Endothelial cell of umbilical vein (primary cell): ENCODE measurements at regions not wholly inside any gene's neighbourhood (a gene's known extent, or its start where the extent isn't known, plus 50 kb on each side); places are given as distances from the start of the nearest gene placed in this dataset.

Experiments used
- BruUV-seq: library from RNA; stranded (reverse); fragments of 400-500 nt; replicated peaks from 2 replicates; lab custom pipeline; 2021; lab: Mats Ljungman, UMichigan
- CTCF ChIA-PET: fragments of 300-600, 350-600 bp; sonication (Branson Sonifier 250); formaldehyde crosslinking; loops from one replicate; lab custom pipeline; 2021; ENCODE audit warnings: antibody characterized with exemption, inconsistent platforms; lab: Charles Lee
- POLR2A ChIA-PET: fragments of 300-600, 350-600 bp; sonication (Branson Sonifier 250); formaldehyde crosslinking; loops from one replicate; lab custom pipeline; 2021; ENCODE audit warnings: antibody characterized with exemption, inconsistent platforms; lab: Charles Lee
- DNase-seq: peaks from one replicate; pipeline ENCODE4 v3.0.0-alpha.2; 2011; ENCODE audit warnings: low read depth, low spot score
- FAIRE-seq: peaks from 2 replicates; lab custom pipeline; 2011; peaks lifted over from hg19 to GRCh38; lab: Jason Lieb, UNC
- H2AFZ ChIP-seq: 2 replicates; pipeline ENCODE4 v1.6.0; 2012; ENCODE audit warnings: low read depth, low read length, control low read depth, inconsistent platforms
- H3K27ac ChIP-seq: 2 replicates; pipeline ENCODE4 v1.5.1; 2011; ENCODE audit warnings: low read depth, mild to moderate bottlenecking, control low read depth, low read length, moderate library complexity; ENCODE audit not compliant: insufficient read depth
- H3K27me3 ChIP-seq, 2 experiments: 2 replicates each; pipeline versions ENCODE4 v1.6.0 to v1.6.1; 2011; ENCODE audit warnings: low read length in 2 of 2, mixed read lengths in 1 of 2; ENCODE audit not compliant: control insufficient read depth in 2 of 2, insufficient read depth in 2 of 2
- H3K36me3 ChIP-seq, 2 experiments: 2 replicates in 1 of 2; 3 replicates in 1 of 2; pipeline ENCODE4 v1.5.1; 2011; ENCODE audit warnings: low read length in 2 of 2, mild to moderate bottlenecking in 1 of 2, moderate library complexity in 1 of 2; ENCODE audit not compliant: control insufficient read depth in 2 of 2, insufficient read depth in 2 of 2; ENCODE audit errors: extremely low read depth in 1 of 2
- H3K4me1 ChIP-seq: 3 replicates; pipeline ENCODE4 v1.5.1; 2011; ENCODE audit warnings: mild to moderate bottlenecking, low read length; ENCODE audit not compliant: control insufficient read depth, insufficient read depth; ENCODE audit errors: extremely low read depth
- H3K4me2 ChIP-seq: 2 replicates; pipeline ENCODE4 v1.6.1; 2011; ENCODE audit warnings: low read length, control low read depth, mixed read lengths; ENCODE audit not compliant: insufficient read depth
- H3K4me3 ChIP-seq, 3 experiments: fragments of 200-600 bp in 1 of 3; sonication (generic), shearing (Covaris generic) in 1 of 3; replicated peaks in 1 of 3; 2 replicates each; pipeline ENCODE4 v1.5.1; 2011 to 2016; ENCODE audit warnings: control low read depth in 3 of 3, low read length in 3 of 3, mild to moderate bottlenecking in 2 of 3, inconsistent platforms in 1 of 3, low read depth in 1 of 3, moderate library complexity in 1 of 3; ENCODE audit not compliant: insufficient read depth in 1 of 3
- H3K79me2 ChIP-seq: 2 replicates; pipeline ENCODE4 v1.6.0; 2012; ENCODE audit warnings: low read length, inconsistent platforms; ENCODE audit not compliant: control insufficient read depth, insufficient read depth
- H3K9ac ChIP-seq: replicated peaks from 2 replicates; pipeline ENCODE3; 2011; ENCODE audit warnings: low read length, control low read depth; ENCODE audit not compliant: insufficient read depth; ENCODE audit errors: extremely low read depth
- H3K9me1 ChIP-seq: replicated peaks from 3 replicates; pipeline ENCODE4 v1.6.0; 2011; ENCODE audit warnings: mild to moderate bottlenecking, low read length; ENCODE audit not compliant: control insufficient read depth, insufficient read depth; ENCODE audit errors: extremely low read depth
- H3K9me3 ChIP-seq: replicated peaks from 2 replicates; pipeline ENCODE4 v1.5.1; 2012; ENCODE audit warnings: low read length, inconsistent platforms; ENCODE audit not compliant: control insufficient read depth, insufficient read depth
- H4K20me1 ChIP-seq: replicated peaks from 2 replicates; pipeline ENCODE3; 2011; ENCODE audit warnings: mild to moderate bottlenecking, low read length; ENCODE audit not compliant: control insufficient read depth, insufficient read depth; ENCODE audit errors: extremely low read depth
- EZH2 ChIP-seq: IDR thresholded peaks from 2 replicates; pipeline ENCODE4 v1.6.1; 2012; ENCODE audit warnings: borderline replicate concordance, low read depth, mild to moderate bottlenecking, moderate library complexity, low read length, inconsistent platforms; ENCODE audit not compliant: severe bottlenecking
- FOS ChIP-seq: IDR thresholded peaks from 2 replicates; pipeline ENCODE4 v1.6.1; 2011; ENCODE audit warnings: mild to moderate bottlenecking, low read length, moderate library complexity, borderline replicate concordance; ENCODE audit not compliant: insufficient read depth
- GATA2 ChIP-seq: IDR thresholded peaks from 2 replicates; pipeline ENCODE4 v1.7.0; 2011; ENCODE audit warnings: low read depth, mild to moderate bottlenecking, moderate library complexity, mixed read lengths, low read length; ENCODE audit not compliant: insufficient read length, insufficient read depth
- JUN ChIP-seq: IDR thresholded peaks from 2 replicates; pipeline ENCODE4 v1.6.1; 2011; ENCODE audit warnings: borderline replicate concordance, low read depth; ENCODE audit not compliant: insufficient read length, insufficient read depth
- MYC ChIP-seq: IDR thresholded peaks from one replicate; pipeline ENCODE4 v1.6.1; 2011; ENCODE audit warnings: mild to moderate bottlenecking, low read depth, low read length
- POLR2A ChIP-seq: IDR thresholded peaks from 2 replicates; pipeline ENCODE4 v1.6.1; 2012; ENCODE audit warnings: low read depth, mild to moderate bottlenecking, control low read depth, low read length
- POLR2AphosphoS5 ChIP-seq: IDR thresholded peaks from 2 replicates; pipeline ENCODE4 v1.6.1; 2012; ENCODE audit warnings: low read depth, mild to moderate bottlenecking, control low read depth, low read length, moderate library complexity; ENCODE audit not compliant: insufficient read depth
- dilution Hi-C: fragments of 300-500 bp; cut with MboI; formaldehyde crosslinking; loops from one replicate; pipeline ENCODE4 v1.15.0; 2019; ENCODE audit warnings: low sequenced_read_pairs; ENCODE audit not compliant: extremely low pct_ligation_motif_present
- intact Hi-C: fragments of 100-400 bp; cut with micrococcal nuclease; formaldehyde crosslinking; loops from one replicate; pipeline ENCODE4 v1.10.0; 2022
- TF ChIP-seq, protein P1 (sequence below): IDR thresholded peaks from 2 replicates; pipeline ENCODE4 v1.6.1; 2011; ENCODE audit not compliant: insufficient read depth, insufficient read length
- TF ChIP-seq, protein P2 (sequence below), 2 donors: IDR thresholded peaks; 1 replicate in 1 of 2; 2 replicates in 1 of 2; pipeline ENCODE4 v1.5.1; 2011; ENCODE audit warnings: low read length in 2 of 2, mild to moderate bottlenecking in 2 of 2, moderate library complexity in 2 of 2, control low read depth in 1 of 2, inconsistent platforms in 1 of 2, low read depth in 1 of 2; ENCODE audit not compliant: insufficient read depth in 1 of 2; ENCODE audit errors: extremely low read depth in 1 of 2

DNA sequence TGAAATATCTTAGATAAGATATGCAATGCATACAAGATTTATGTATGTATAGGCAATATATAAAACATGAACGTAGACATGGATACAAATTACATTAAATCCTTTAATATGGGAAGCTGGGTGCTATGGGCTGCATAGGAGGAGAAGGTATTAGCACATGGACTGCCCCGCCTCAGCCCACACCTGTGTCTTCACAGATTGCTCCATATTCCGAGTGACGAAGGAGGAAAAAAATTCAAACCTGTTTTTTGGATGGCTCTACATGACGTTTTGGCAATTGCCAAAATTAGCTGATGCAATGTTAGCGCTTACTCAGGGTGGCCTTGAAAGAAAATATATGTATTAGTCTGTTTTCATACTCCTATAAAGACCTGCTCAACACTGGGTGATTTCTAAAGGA is 223.4 kb upstream of the SLCO3A1 start:
- H3K9me3 ChIP-seq = no peaks in the 10 kb centered on the region
- ChIA-PET CTCF (no interaction called here), POLR2A (no interaction called here)
- no peak overlapping the region for H3K4me3 ChIP-seq
- no peak overlapping the region for H3K4me2 ChIP-seq
- intact Hi-C loops (no loop called here), dilution Hi-C loops (no loop called here)
- no peaks in the 10 kb centered on the region for H4K20me1 ChIP-seq
- no peak overlapping the region for H3K27ac ChIP-seq
- no TSS peak for BruUV-seq
- FAIRE-seq = no peak
- H3K36me3 ChIP-seq = no peaks in the 10 kb centered on the region
- H3K79me2 ChIP-seq = no peaks in the 10 kb centered on the region
- no peaks in the 10 kb centered on the region for H3K4me1 ChIP-seq
- TF ChIP-seq, protein P1, sequence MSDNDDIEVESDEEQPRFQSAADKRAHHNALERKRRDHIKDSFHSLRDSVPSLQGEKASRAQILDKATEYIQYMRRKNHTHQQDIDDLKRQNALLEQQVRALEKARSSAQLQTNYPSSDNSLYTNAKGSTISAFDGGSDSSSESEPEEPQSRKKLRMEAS = no peak
- TF ChIP-seq, protein P2, sequence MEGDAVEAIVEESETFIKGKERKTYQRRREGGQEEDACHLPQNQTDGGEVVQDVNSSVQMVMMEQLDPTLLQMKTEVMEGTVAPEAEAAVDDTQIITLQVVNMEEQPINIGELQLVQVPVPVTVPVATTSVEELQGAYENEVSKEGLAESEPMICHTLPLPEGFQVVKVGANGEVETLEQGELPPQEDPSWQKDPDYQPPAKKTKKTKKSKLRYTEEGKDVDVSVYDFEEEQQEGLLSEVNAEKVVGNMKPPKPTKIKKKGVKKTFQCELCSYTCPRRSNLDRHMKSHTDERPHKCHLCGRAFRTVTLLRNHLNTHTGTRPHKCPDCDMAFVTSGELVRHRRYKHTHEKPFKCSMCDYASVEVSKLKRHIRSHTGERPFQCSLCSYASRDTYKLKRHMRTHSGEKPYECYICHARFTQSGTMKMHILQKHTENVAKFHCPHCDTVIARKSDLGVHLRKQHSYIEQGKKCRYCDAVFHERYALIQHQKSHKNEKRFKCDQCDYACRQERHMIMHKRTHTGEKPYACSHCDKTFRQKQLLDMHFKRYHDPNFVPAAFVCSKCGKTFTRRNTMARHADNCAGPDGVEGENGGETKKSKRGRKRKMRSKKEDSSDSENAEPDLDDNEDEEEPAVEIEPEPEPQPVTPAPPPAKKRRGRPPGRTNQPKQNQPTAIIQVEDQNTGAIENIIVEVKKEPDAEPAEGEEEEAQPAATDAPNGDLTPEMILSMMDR (IDR thresholded peaks at IDR 0.05; ENCODE audit: extremely low read depth in 1 of 2, insufficient read depth in 1 of 2, low read depth in 1 of 2, low read length in 2 of 2) = no peak
- TF ChIP-seq EZH2 = no peak
- no peak for TF ChIP-seq JUN
- H3K27me3 ChIP-seq = no peaks in the 10 kb centered on the region
- H3K9ac ChIP-seq = no peak overlapping the region
- DNase-seq = no peak
- H2AFZ ChIP-seq = no peak overlapping the region
- H3K9me1 ChIP-seq = no peaks in the 10 kb centered on the region

DNA sequence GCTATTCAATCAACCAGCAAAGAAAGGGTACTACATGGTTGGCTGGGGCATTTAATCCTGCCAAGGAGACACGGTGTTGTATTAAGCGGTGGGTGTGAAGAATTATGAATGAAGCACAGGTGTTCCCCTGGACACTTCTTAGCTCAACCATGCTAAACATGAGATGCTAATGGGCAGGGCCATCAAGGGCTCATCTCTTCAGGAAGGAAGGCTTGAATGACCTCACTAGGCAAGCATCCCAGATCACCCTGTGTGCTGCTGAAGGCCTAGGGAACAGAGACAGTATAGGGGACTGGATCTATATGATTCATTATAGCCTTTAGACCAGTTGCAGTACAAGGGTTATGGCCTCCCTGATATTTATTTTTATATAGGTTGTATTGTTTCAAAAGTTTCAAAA is 221.3 kb upstream of the SLCO3A1 start:
- no peak for FAIRE-seq
- dilution Hi-C loops (no loop called here), intact Hi-C loops (no loop called here)
- H2AFZ ChIP-seq = no peak overlapping the region
- no peaks in the 10 kb centered on the region for H3K4me1 ChIP-seq
- no peaks in the 10 kb centered on the region for H3K9me1 ChIP-seq
- no peaks in the 10 kb centered on the region for H3K9me3 ChIP-seq
- H3K79me2 ChIP-seq = no peaks in the 10 kb centered on the region
- H4K20me1 ChIP-seq = no peaks in the 10 kb centered on the region
- no peaks in the 10 kb centered on the region for H3K27me3 ChIP-seq
- no peak overlapping the region for H3K27ac ChIP-seq
- CTCF ChIA-PET = no interaction called here
- no peak overlapping the region for H3K4me2 ChIP-seq
- POLR2A ChIA-PET = no interaction called here
- no peak overlapping the region for H3K9ac ChIP-seq
- no TSS peak for BruUV-seq
- TF ChIP-seq EZH2 (no peak), GATA2 (no peak), MYC (no peak), POLR2A (no peak), POLR2AphosphoS5 (no peak), FOS (no peak), JUN (no peak)
- TF ChIP-seq, protein P2 (IDR thresholded peaks at IDR 0.05; ENCODE audit: extremely low read depth in 1 of 2, insufficient read depth in 1 of 2, low read depth in 1 of 2, low read length in 2 of 2) = no peak
- TF ChIP-seq, protein P1 = no peak
- H3K36me3 ChIP-seq = no peaks in the 10 kb centered on the region
- no peak overlapping the region for H3K4me3 ChIP-seq
- no peak for DNase-seq
